Astrocyte (in vitro differentiated cells and primary cell): ENCODE measurements at regions not wholly inside any gene's neighbourhood (a gene's known extent, or its start where the extent isn't known, plus 50 kb on each side); places are given as distances from the start of the nearest gene placed in this dataset.

Source experiments
- DNase-seq: peaks from one replicate; pipeline ENCODE4 v3.0.0-alpha.2; 2010; ENCODE audit warnings: low read depth
- FAIRE-seq: peaks from 2 replicates; lab custom pipeline; 2011; peaks lifted over from hg19 to GRCh38; lab: Jason Lieb, UNC
- H2AFZ ChIP-seq: 2 replicates; pipeline ENCODE4 v1.6.0; 2012; ENCODE audit warnings: low read depth, low read length, inconsistent platforms
- H3K27ac ChIP-seq: 2 replicates; pipeline ENCODE4 v1.5.1; 2011; ENCODE audit warnings: low read depth, low read length, inconsistent platforms
- H3K27me3 ChIP-seq: 2 replicates; pipeline ENCODE4 v1.6.0; 2011; ENCODE audit warnings: low read length, inconsistent platforms; ENCODE audit not compliant: insufficient read depth
- H3K36me3 ChIP-seq: 2 replicates; pipeline ENCODE4 v1.5.1; 2011; ENCODE audit warnings: low read length, inconsistent platforms; ENCODE audit not compliant: insufficient read depth
- H3K4me1 ChIP-seq: 2 replicates; pipeline ENCODE4 v1.5.1; 2011; ENCODE audit warnings: low read length, inconsistent platforms; ENCODE audit not compliant: insufficient read depth
- H3K4me2 ChIP-seq: 2 replicates; pipeline ENCODE4 v1.6.0; 2012; ENCODE audit warnings: low read length, inconsistent platforms
- H3K4me3 ChIP-seq: 2 replicates; pipeline ENCODE4 v1.5.1; 2011; ENCODE audit warnings: low read depth, mild to moderate bottlenecking, low read length, inconsistent platforms; ENCODE audit not compliant: insufficient read depth
- H3K79me2 ChIP-seq: 2 replicates; pipeline ENCODE4 v1.6.0; 2012; ENCODE audit warnings: mild to moderate bottlenecking, low read length, inconsistent platforms; ENCODE audit not compliant: insufficient read depth
- H3K9ac ChIP-seq: 2 replicates; pipeline ENCODE4 v1.6.0; 2012; ENCODE audit warnings: mild to moderate bottlenecking, low read length, inconsistent platforms
- H3K9me3 ChIP-seq: 2 replicates; pipeline ENCODE4 v1.5.1; 2012; ENCODE audit warnings: low read depth, mild to moderate bottlenecking, low read length, inconsistent platforms; ENCODE audit not compliant: insufficient read depth
- H4K20me1 ChIP-seq: 2 replicates; pipeline ENCODE4 v1.6.0; 2012; ENCODE audit warnings: low read length, inconsistent platforms; ENCODE audit not compliant: insufficient read depth
- H3K27ac Mint-ChIP-seq: one replicate; pipeline ENCODE4 v1.8.0; 2021; ENCODE audit warnings: mild to moderate bottlenecking, mixed read lengths; ENCODE audit not compliant: unreplicated experiment
- H3K27me3 Mint-ChIP-seq: one replicate; pipeline ENCODE4 v1.8.0; 2021; ENCODE audit warnings: low read depth, mixed read lengths; ENCODE audit not compliant: unreplicated experiment
- H3K36me3 Mint-ChIP-seq: one replicate; pipeline ENCODE4 v1.8.0; 2021; ENCODE audit warnings: low read depth, mixed read lengths; ENCODE audit not compliant: unreplicated experiment
- H3K4me1 Mint-ChIP-seq: one replicate; pipeline ENCODE4 v1.8.0; 2021; ENCODE audit warnings: low read depth, mixed read lengths; ENCODE audit not compliant: unreplicated experiment
- H3K4me3 Mint-ChIP-seq: one replicate; pipeline ENCODE4 v1.8.0; 2021; ENCODE audit warnings: mild to moderate bottlenecking, moderate library complexity, mixed read lengths; ENCODE audit not compliant: unreplicated experiment
- H3K9me3 Mint-ChIP-seq: one replicate; pipeline ENCODE4 v1.8.0; 2021; ENCODE audit warnings: mild to moderate bottlenecking, mixed read lengths; ENCODE audit not compliant: unreplicated experiment
- CTCF ChIP-seq: IDR thresholded peaks from 2 replicates; pipeline ENCODE4 v1.5.1; 2011; ENCODE audit warnings: low read depth, mild to moderate bottlenecking, inconsistent platforms, low read length, moderate library complexity; ENCODE audit not compliant: insufficient read depth
- EZH2 ChIP-seq: IDR thresholded peaks from 2 replicates; pipeline ENCODE4 v1.6.1; 2012; ENCODE audit warnings: mild to moderate bottlenecking, low read length, inconsistent platforms; ENCODE audit not compliant: insufficient read depth

- no peaks in the 10 kb centered on the region for H3K36me3 ChIP-seq
- no peaks in the 10 kb centered on the region for H3K79me2 ChIP-seq
- Mint-ChIP-seq H3K9me3 (no peaks in the 10 kb centered on the region), H3K36me3 (no peaks in the 10 kb centered on the region), H3K27ac (peak overlapping the region; percentile 99), H3K4me1 (peaks cover 24% of the 10 kb centered on the region), H3K4me3 (no peak overlapping the region), H3K27me3 (no peaks in the 10 kb centered on the region)
- peak overlapping the region; percentile 85 for H3K27ac ChIP-seq
- DNase-seq = peak; percentile 94
- peaks cover 5% of the 10 kb centered on the region for H3K4me1 ChIP-seq
- H3K9me3 ChIP-seq = no peaks in the 10 kb centered on the region
- H3K4me2 ChIP-seq = peak overlapping the region; percentile 22
- no peak overlapping the region for H2AFZ ChIP-seq
- no peaks in the 10 kb centered on the region for H3K27me3 ChIP-seq
- no peak for TF ChIP-seq EZH2
- no peak for TF ChIP-seq CTCF
- no peaks in the 10 kb centered on the region for H4K20me1 ChIP-seq
- no peak overlapping the region for H3K4me3 ChIP-seq
- H3K9ac ChIP-seq = no peak overlapping the region
- peak; percentile 96 for FAIRE-seq
These were observed 633.0 kb upstream of the FAM241A start for GRCh38 chr4:111512081-111512783.

- TF ChIP-seq CTCF = no peak
- TF ChIP-seq EZH2 = no peak
- H3K27ac Mint-ChIP-seq = no peak overlapping the region
- H3K4me2 ChIP-seq = no peak overlapping the region
These were observed 625.6 kb upstream of the FAM241A start for GRCh38 chr4:111519683-111520082.

GRCh38 chr4:111530446-111530845 lies 614.8 kb upstream of the FAM241A start:
- Histone ChIP-seq H3K27me3 (no peaks in the 10 kb centered on the region), H3K4me1 (no peaks in the 10 kb centered on the region), H3K9me3 (no peaks in the 10 kb centered on the region), H3K27ac (no peak overlapping the region), H4K20me1 (no peaks in the 10 kb centered on the region), H3K9ac (no peak overlapping the region), H3K4me3 (no peak overlapping the region), H3K36me3 (no peaks in the 10 kb centered on the region), H2AFZ (no peak overlapping the region), H3K79me2 (no peaks in the 10 kb centered on the region), H3K4me2 (no peak overlapping the region)
- H3K27ac Mint-ChIP-seq = no peak overlapping the region
- TF ChIP-seq EZH2 (no peak), CTCF (no peak)
- H3K27me3 Mint-ChIP-seq = no peaks in the 10 kb centered on the region
- no peak overlapping the region for H3K4me3 Mint-ChIP-seq
- H3K36me3 Mint-ChIP-seq = no peaks in the 10 kb centered on the region
- DNase-seq = no peak
- no peak for FAIRE-seq
- no peaks in the 10 kb centered on the region for H3K4me1 Mint-ChIP-seq
- no peaks in the 10 kb centered on the region for H3K9me3 Mint-ChIP-seq

More at GRCh38 chr4:111519683-111520082, 625.6 kb upstream of the FAM241A start:
- FAIRE-seq (no peak), DNase-seq (no peak)
- H4K20me1 ChIP-seq = no peaks in the 10 kb centered on the region
- H3K9me3 ChIP-seq = no peaks in the 10 kb centered on the region
- H3K27ac ChIP-seq = no peak overlapping the region
- H3K36me3 ChIP-seq = no peaks in the 10 kb centered on the region
- no peak overlapping the region for H3K9ac ChIP-seq
- Mint-ChIP-seq H3K36me3 (no peaks in the 10 kb centered on the region), H3K9me3 (no peaks in the 10 kb centered on the region), H3K27me3 (no peaks in the 10 kb centered on the region), H3K4me1 (no peaks in the 10 kb centered on the region), H3K4me3 (no peak overlapping the region)
- H3K4me3 ChIP-seq = no peak overlapping the region
- no peaks in the 10 kb centered on the region for H3K79me2 ChIP-seq
- no peaks in the 10 kb centered on the region for H3K4me1 ChIP-seq
- no peaks in the 10 kb centered on the region for H3K27me3 ChIP-seq
- H2AFZ ChIP-seq = no peak overlapping the region
